SW 1271 (cell line): ENCODE measurements at regions not wholly inside any gene's neighbourhood (a gene's known extent, or its start where the extent isn't known, plus 50 kb on each side); places are given as distances from the start of the nearest gene placed in this dataset.

Experiments
- DNase-seq, 2 experiments: peaks; one replicate each; lab custom pipeline; 2025; lab: John Stamatoyannopoulos, UW

GRCh38 chr10:129285459-129285858, 181.6 kb upstream of the MGMT start:
- DNase-seq = no peak

GRCh38 chr10:129288999-129289584, 177.9 kb upstream of the MGMT start:
- DNase-seq = no peak

- no peak for DNase-seq
These were observed 172.9 kb upstream of the MGMT start for GRCh38 chr10:129293991-129294700.

GRCh38 chr10:129294944-129295343, 172.1 kb upstream of the MGMT start:
- no peak for DNase-seq

GRCh38 chr10:129305046-129305445, 162.0 kb upstream of the MGMT start:
- DNase-seq = no peak

- no peak for DNase-seq
These were observed 159.9 kb upstream of the MGMT start for GRCh38 chr10:129307141-129307540.

- DNase-seq = no peak
These were observed 158.0 kb upstream of the MGMT start for GRCh38 chr10:129308953-129309564.

- DNase-seq = no peak
These were observed 157.5 kb upstream of the MGMT start for GRCh38 chr10:129309565-129309964.

GRCh38 chr10:129310881-129311280, 156.2 kb upstream of the MGMT start:
- no peak for DNase-seq

GRCh38 chr10:129319934-129320333, 147.1 kb upstream of the MGMT start:
- DNase-seq = no peak

GRCh38 chr10:129320340-129320739, 146.7 kb upstream of the MGMT start:
- DNase-seq = no peak

GRCh38 chr10:129321727-129322126, 145.3 kb upstream of the MGMT start:
- DNase-seq = no peak

GRCh38 chr10:129322933-129323820, 143.9 kb upstream of the MGMT start:
- DNase-seq = no peak

- DNase-seq = no peak
These were observed 143.2 kb upstream of the MGMT start for GRCh38 chr10:129323879-129324278.

GRCh38 chr10:129325893-129326292, 141.1 kb upstream of the MGMT start:
- no peak for DNase-seq

GRCh38 chr10:129328546-129328945, 138.5 kb upstream of the MGMT start:
- DNase-seq = peak in 1 of 2 experiments; percentile 1

GRCh38 chr10:129329385-129330055, 137.5 kb upstream of the MGMT start:
- no peak for DNase-seq

- DNase-seq = no peak
These were observed 136.8 kb upstream of the MGMT start for GRCh38 chr10:129330211-129330610.

- DNase-seq = no peak
These were observed 135.7 kb upstream of the MGMT start for GRCh38 chr10:129331207-129331838.

GRCh38 chr10:129331839-129332220, 135.2 kb upstream of the MGMT start:
- no peak for DNase-seq

- peak in 1 of 2 experiments; percentile 0 for DNase-seq
These were observed 134.6 kb upstream of the MGMT start for GRCh38 chr10:129332476-129332875.
